Nephron (organoid): ENCODE measurements at regions not wholly inside any gene's neighbourhood (a gene's known extent, or its start where the extent isn't known, plus 50 kb on each side); places are given as distances from the start of the nearest gene placed in this dataset.

Experiments
- H3K27ac Mint-ChIP-seq, 3 experiments: 2 replicates each; pipeline ENCODE4 v1.8.0; 2020; ENCODE audit warnings: mixed read lengths in 3 of 3, mild to moderate bottlenecking in 2 of 3, moderate library complexity in 1 of 3
- H3K27me3 Mint-ChIP-seq: 2 replicates; pipeline ENCODE4 v1.8.0; 2021; ENCODE audit warnings: low read depth, mild to moderate bottlenecking, moderate library complexity, mixed read lengths
- H3K36me3 Mint-ChIP-seq: 2 replicates; pipeline ENCODE4 v1.8.0; 2020; ENCODE audit warnings: low read depth, mixed read lengths
- H3K4me1 Mint-ChIP-seq: 2 replicates; pipeline ENCODE4 v1.8.0; 2020; ENCODE audit warnings: mixed read lengths
- H3K4me3 Mint-ChIP-seq, 3 experiments: 2 replicates each; pipeline ENCODE4 v1.8.0; 2020; ENCODE audit warnings: mild to moderate bottlenecking in 3 of 3, mixed read lengths in 3 of 3, moderate library complexity in 2 of 3
- H3K9me3 Mint-ChIP-seq: 2 replicates; pipeline ENCODE4 v1.8.0; 2020; ENCODE audit warnings: mixed read lengths
- TF ChIP-seq, protein P1 (sequence below), 3 experiments: fragments of 200-600 bp; sonication (generic); IDR thresholded peaks; one replicate each; pipeline ENCODE4 v1.5.0; 2021; ENCODE audit warnings: antibody characterized with exemption in 3 of 3; ENCODE audit not compliant: unreplicated experiment in 3 of 3

GRCh38 chr4:11634283-11634682, 205.6 kb upstream of the HS3ST1 start:
- H3K9me3 Mint-ChIP-seq: peaks cover 5% of the 10 kb centered on the region
- no peak overlapping the region for H3K4me3 Mint-ChIP-seq
- H3K27ac Mint-ChIP-seq: no peak overlapping the region
- no peaks in the 10 kb centered on the region for H3K36me3 Mint-ChIP-seq
- no peaks in the 10 kb centered on the region for H3K4me1 Mint-ChIP-seq
- TF ChIP-seq, protein P1, sequence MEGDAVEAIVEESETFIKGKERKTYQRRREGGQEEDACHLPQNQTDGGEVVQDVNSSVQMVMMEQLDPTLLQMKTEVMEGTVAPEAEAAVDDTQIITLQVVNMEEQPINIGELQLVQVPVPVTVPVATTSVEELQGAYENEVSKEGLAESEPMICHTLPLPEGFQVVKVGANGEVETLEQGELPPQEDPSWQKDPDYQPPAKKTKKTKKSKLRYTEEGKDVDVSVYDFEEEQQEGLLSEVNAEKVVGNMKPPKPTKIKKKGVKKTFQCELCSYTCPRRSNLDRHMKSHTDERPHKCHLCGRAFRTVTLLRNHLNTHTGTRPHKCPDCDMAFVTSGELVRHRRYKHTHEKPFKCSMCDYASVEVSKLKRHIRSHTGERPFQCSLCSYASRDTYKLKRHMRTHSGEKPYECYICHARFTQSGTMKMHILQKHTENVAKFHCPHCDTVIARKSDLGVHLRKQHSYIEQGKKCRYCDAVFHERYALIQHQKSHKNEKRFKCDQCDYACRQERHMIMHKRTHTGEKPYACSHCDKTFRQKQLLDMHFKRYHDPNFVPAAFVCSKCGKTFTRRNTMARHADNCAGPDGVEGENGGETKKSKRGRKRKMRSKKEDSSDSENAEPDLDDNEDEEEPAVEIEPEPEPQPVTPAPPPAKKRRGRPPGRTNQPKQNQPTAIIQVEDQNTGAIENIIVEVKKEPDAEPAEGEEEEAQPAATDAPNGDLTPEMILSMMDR (IDR thresholded peaks at IDR 0.05; ENCODE audit: unreplicated experiment in 3 of 3): no peak
- peaks cover 8% of the 10 kb centered on the region for H3K27me3 Mint-ChIP-seq

DNA sequence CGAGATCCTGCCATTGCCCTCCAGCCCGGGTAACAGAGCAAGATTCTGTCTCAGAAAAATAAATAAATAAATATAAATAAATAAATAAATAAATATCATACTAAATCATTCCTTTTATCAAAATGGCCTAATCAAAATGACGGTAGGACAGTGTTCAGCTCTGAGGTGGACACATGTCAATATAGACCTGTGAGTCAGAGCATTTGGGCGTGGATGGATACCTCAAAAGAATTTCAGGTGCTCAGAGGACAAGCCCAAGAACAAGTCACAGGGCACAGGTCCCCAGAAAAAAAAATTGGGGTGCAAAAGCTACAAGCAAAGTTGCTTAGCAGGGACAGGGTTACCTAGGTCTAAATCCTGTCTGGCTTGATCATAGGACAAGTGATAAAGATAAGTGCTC, 204.7 kb upstream of the HS3ST1 start:
- no peak overlapping the region for H3K27ac Mint-ChIP-seq
- H3K36me3 Mint-ChIP-seq: no peaks in the 10 kb centered on the region
- TF ChIP-seq, protein P1 (IDR thresholded peaks at IDR 0.05; ENCODE audit: unreplicated experiment in 3 of 3): no peak
- no peaks in the 10 kb centered on the region for H3K9me3 Mint-ChIP-seq
- H3K27me3 Mint-ChIP-seq: peaks cover 5% of the 10 kb centered on the region
- H3K4me1 Mint-ChIP-seq: no peaks in the 10 kb centered on the region
- no peak overlapping the region for H3K4me3 Mint-ChIP-seq

DNA sequence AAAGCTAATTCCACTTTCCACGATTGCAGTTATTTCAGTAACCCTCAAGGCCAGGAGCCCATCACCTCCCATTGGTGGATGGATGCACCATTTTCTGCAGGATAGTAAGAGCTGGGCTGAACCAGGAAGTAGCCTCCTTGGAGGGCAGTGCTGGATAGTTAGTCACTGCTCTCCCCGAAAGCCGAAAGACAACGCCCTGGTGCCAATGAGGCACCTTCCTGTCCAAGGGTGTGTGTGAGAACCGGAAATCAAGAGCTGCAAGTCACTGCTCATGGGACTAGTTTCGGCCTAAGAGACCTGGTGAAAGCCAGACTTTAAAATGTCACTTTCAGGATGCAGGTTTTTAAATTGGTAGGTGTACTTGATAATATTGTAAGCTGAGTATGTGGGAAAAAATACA, 203.8 kb upstream of the HS3ST1 start:
- no peaks in the 10 kb centered on the region for H3K36me3 Mint-ChIP-seq
- no peaks in the 10 kb centered on the region for H3K9me3 Mint-ChIP-seq
- H3K27me3 Mint-ChIP-seq: peaks cover 5% of the 10 kb centered on the region
- H3K4me3 Mint-ChIP-seq: no peak overlapping the region
- H3K27ac Mint-ChIP-seq: no peak overlapping the region
- H3K4me1 Mint-ChIP-seq: no peaks in the 10 kb centered on the region
- TF ChIP-seq, protein P1 (IDR thresholded peaks at IDR 0.05; ENCODE audit: unreplicated experiment in 3 of 3): no peak

DNA sequence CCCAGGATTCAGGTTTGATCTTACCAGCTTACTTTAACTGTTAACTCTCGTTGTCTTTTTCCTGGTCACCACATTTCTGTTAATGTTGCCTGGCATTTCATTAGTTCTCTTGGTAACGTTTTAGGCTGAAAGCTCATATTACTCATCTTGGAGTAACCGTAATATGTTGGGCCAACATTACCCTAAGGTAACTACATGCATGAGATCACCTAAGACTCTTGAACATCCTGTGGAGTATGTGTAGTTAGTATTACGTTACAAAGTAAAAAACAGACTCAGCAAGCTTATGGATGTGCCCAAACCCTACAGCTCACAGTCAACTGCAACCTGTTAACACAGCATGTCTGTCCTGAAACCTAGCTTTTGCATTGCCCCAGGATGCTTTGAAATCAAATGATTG, 203.3 kb upstream of the HS3ST1 start:
- no peak overlapping the region for H3K27ac Mint-ChIP-seq
- no peaks in the 10 kb centered on the region for H3K4me1 Mint-ChIP-seq
- H3K27me3 Mint-ChIP-seq: peaks cover 3% of the 10 kb centered on the region
- no peaks in the 10 kb centered on the region for H3K36me3 Mint-ChIP-seq
- no peaks in the 10 kb centered on the region for H3K9me3 Mint-ChIP-seq
- H3K4me3 Mint-ChIP-seq: no peak overlapping the region
- TF ChIP-seq, protein P1 (IDR thresholded peaks at IDR 0.05; ENCODE audit: unreplicated experiment in 3 of 3): no peak

DNA sequence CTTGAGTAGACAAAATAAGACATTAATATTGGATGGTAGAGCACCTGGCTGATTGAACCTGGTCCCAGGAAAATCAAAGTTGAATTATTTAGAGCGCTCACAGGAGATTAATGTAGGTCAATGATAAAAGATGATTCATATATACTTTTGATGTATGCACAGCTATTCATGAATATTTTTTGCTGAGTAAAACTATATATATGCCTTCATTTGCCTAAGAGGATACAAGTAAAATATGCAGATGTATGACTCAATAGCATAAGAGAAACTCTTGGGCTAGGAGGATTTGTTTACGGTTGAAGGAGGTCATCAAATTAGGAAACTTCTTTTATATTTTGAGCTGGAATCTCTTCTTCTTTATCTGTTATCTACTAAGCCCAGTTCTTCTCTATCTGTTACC, 202.7 kb upstream of the HS3ST1 start:
- no peak overlapping the region for H3K4me3 Mint-ChIP-seq
- TF ChIP-seq, protein P1 (IDR thresholded peaks at IDR 0.05; ENCODE audit: unreplicated experiment in 3 of 3): no peak
- H3K9me3 Mint-ChIP-seq: no peaks in the 10 kb centered on the region
- H3K27ac Mint-ChIP-seq: no peak overlapping the region
- no peaks in the 10 kb centered on the region for H3K4me1 Mint-ChIP-seq
- no peaks in the 10 kb centered on the region for H3K36me3 Mint-ChIP-seq
- H3K27me3 Mint-ChIP-seq: no peaks in the 10 kb centered on the region

- Mint-ChIP-seq H3K36me3 (no peaks in the 10 kb centered on the region), H3K4me3 (no peak overlapping the region), H3K9me3 (no peaks in the 10 kb centered on the region), H3K27ac (peak overlapping the region in 1 of 3 experiments; percentile 24), H3K4me1 (no peaks in the 10 kb centered on the region), H3K27me3 (no peaks in the 10 kb centered on the region)
- TF ChIP-seq, protein P1 (IDR thresholded peaks at IDR 0.05; ENCODE audit: unreplicated experiment in 3 of 3): no peak
Observed at GRCh38 chr4:11628093-11628725, 199.5 kb upstream of the HS3ST1 start.
